KBM-7 (cell line): ENCODE measurements at regions not wholly inside any gene's neighbourhood (a gene's known extent, or its start where the extent isn't known, plus 50 kb on each side); places are given as distances from the start of the nearest gene placed in this dataset.
"Not testable (repeated sequence)": the region's sequence is repeated elsewhere in the genome, so short reads cannot be mapped to it uniquely, and the experiment has no call there.

Experiments
- DNase-seq: peaks from one replicate; pipeline ENCODE4 v3.0.0-alpha.2; 2015
- in situ Hi-C: fragments of 300-500 bp; cut with MboI; formaldehyde crosslinking; loops from 2 replicates; pipeline ENCODE4 v1.14.3; 2020; ENCODE audit warnings: low sequenced_read_pairs, low pct_unique_long_range_greater_than_20kb, mixed read lengths

GRCh38 chr2:7847321-7847720, 834.5 kb upstream of the ID2 start:
- DNase-seq, result no peak
- in situ Hi-C loops, result no loop called here

DNA sequence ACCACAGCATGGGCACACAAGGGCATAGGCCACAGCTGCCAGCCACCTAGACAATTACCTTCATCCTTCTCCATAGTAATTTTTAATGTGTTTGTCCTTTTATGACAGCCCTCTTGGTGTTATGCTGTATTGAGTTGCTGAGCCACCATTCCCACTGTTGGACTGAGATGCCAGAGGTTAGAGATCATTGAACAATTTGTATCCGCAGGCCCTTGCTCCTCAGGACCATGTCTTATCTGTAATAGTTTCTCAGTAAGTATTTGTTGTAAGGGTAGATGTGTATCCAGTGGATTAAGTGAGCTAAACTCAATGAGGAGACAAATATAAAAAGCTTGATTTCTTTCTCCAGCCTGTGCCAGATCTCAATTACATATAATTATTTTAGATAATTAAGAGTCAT, 832.8 kb upstream of the ID2 start:
- in situ Hi-C loops, result no loop called here
- no peak for DNase-seq

GRCh38 chr2:7849531-7849930, 832.3 kb upstream of the ID2 start:
- no peak for DNase-seq
- in situ Hi-C loops, result no loop called here

DNA sequence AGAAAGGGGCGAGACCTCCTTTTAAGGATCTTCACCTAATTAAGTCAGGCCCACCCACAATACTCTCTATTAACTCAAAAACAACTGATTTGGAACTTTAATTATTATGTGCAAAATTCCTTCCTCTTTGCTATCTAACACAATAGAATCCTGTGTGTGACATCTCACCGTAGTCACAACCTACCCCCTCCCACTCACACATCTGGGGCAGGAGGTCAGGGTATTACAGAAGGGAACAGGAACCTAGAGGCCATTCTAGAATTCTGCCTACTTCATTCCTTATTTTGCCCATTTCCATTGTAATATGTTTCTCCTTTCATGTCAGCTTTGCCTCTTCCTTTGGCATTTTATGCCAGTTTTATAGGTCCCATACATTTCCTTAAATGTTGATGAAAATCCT, 829.3 kb upstream of the ID2 start:
- DNase-seq, result no peak
- in situ Hi-C loops, result no loop called here

GRCh38 chr2:7857904-7858303, 824.0 kb upstream of the ID2 start:
- DNase-seq, result no peak
- in situ Hi-C loops, result no loop called here

- no peak for DNase-seq
- in situ Hi-C loops, result no loop called here
These were observed 823.2 kb upstream of the ID2 start for GRCh38 chr2:7858624-7859023.

GRCh38 chr2:7860693-7861092, 821.2 kb upstream of the ID2 start:
- in situ Hi-C loops, result no loop called here
- DNase-seq, result no peak

DNA sequence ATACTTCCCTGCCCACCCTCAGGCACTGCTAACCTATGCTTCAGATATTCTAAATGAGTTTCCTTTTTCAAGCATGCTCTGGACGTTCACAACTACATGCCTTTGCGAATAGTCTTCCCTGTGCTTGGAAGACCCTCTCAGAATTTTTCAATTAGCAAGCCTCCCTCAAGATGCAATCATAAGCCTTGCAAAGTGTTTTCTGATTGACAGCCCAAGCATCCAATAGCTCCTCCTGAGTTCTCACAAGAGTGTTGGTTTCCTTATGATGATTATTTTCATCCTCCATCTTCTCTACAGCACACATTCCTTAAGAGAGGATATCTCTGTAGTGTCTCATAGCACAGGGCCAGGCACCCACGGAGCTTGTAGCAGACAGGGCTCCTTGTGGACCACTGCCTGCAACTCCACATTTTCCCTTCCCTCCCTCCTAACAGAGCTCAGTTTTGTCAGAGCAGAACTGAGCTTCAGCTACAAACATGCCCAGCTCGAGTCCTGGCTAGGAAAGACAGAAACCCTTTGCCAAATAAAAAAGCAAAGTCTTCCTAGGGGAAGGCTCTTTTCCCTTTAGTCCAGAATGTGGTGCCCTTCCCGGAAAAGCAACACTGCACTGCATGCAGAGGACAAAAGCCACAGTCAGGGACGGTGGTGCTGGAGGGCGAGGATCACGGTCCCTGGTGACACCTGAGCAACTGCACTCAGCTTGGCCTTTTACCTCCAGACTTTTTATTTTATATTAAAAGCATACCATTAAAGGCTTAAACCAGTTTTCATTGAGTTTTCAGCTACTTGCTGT, 819.8 kb upstream of the ID2 start:
- in situ Hi-C loops, result no loop called here
- DNase-seq, result no peak

- in situ Hi-C loops, result no loop called here
- no peak for DNase-seq
These were observed 815.8 kb upstream of the ID2 start for GRCh38 chr2:7866104-7866503.

DNA sequence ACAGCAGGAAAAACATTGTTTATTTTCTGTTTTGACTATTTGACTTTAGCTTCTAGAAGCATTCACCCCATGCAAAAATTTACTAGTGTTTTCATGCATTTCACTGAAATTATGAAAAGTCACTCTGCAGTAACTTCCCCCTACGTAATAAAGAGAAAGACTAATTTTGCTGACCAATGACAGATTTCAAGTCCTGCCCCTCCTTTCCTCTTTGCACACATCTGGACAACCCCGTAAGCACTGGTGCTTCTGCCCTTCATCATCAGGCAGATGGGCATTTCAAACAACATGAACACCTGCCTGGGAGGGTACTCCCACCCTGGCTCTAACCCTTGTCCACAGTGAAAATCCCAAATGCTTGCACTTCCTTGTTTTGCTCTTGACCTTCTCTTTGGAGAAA, 815.0 kb upstream of the ID2 start:
- in situ Hi-C loops, result no loop called here
- DNase-seq, result no peak

DNA sequence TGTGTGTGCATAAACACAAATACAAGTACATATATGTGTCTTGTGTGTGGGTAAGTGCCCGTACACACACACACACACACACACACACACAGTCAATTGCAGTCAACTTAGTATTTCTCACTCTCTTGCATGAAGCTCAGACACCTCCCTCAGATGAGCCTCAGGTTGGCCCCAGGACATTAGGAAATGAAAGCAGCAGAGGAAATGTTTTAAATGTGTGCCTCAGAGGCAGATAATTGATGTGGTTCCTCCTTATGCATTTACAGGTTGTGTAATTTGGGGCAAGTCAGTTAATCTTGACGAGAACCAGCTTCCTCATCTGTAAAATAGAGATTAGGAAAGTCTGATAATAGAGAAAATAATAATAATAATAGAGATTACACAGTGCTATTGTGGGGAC, 814.0 kb upstream of the ID2 start:
- in situ Hi-C loops, result no loop called here
- DNase-seq, result peak; percentile 45

- in situ Hi-C loops, result no loop called here
- DNase-seq, result no peak
These were observed 813.0 kb upstream of the ID2 start for GRCh38 chr2:7868836-7869235.

- DNase-seq, result not testable (repeated sequence)
These were observed 805.4 kb upstream of the ID2 start for GRCh38 chr2:7876445-7876844.

GRCh38 chr2:7878266-7878665, 803.6 kb upstream of the ID2 start:
- in situ Hi-C loops, DNase-seq: not testable (repeated sequence)

More at GRCh38 chr2:7876445-7876844, 805.4 kb upstream of the ID2 start:
- in situ Hi-C loops, result not testable (repeated sequence)

GRCh38 chr2:7878786-7879482, 802.9 kb upstream of the ID2 start:
- in situ Hi-C loops, result no loop called here
- DNase-seq, result no peak

GRCh38 chr2:7879483-7879835, 802.4 kb upstream of the ID2 start:
- in situ Hi-C loops, result no loop called here
- DNase-seq, result no peak

GRCh38 chr2:7880126-7880525, 801.7 kb upstream of the ID2 start:
- in situ Hi-C loops, result no loop called here
- no peak for DNase-seq

GRCh38 chr2:7880566-7880965, 801.3 kb upstream of the ID2 start:
- DNase-seq, result no peak
- in situ Hi-C loops, result no loop called here

GRCh38 chr2:7881063-7881462, 800.8 kb upstream of the ID2 start:
- in situ Hi-C loops, result no loop called here
- no peak for DNase-seq

DNA sequence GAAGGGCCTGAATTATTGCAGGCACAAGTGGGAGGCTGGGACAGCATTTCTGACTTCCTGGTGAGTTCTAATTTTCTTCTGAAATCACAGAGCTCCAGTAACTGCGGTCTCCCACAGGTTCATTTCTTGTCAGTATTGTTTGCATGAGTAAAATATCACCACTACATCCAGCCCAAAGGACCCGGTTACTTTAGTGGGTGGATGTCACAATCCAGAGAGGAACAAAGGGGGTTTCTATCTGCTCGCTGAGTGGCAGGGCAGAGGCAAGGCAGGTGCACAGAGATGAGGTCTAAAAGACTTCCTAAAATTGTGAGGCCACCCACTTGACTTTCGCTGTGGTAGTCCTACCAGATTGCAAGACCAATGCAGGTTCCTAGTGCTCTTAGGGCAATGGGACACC, 800.4 kb upstream of the ID2 start:
- in situ Hi-C loops, result no loop called here
- peak; percentile 12 for DNase-seq

DNA sequence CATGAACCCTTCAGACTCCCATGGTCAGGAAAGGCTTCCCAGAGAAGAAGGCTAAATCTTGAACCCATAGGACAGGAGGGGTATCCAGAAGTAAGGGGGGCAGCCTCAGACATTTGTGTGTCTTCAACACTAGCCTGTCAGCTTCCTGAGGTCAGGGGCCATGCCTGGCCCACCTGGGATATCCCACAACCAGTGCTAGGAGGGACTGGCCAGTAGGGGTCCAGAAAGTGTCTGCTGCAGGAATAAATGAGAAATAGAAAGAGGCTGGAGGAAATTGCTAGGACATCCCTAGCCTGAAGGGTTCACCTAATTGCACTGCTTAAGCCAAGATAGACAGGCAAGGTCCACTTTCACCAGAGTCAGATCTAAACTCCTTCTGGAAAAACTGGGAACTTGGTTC, 799.6 kb upstream of the ID2 start:
- in situ Hi-C loops, result no loop called here
- no peak for DNase-seq
